ENCODE measurements at regions not wholly inside any gene's neighbourhood (a gene's known extent, or its start where the extent isn't known, plus 50 kb on each side); places are given as distances from the start of the nearest gene placed in this dataset.
"Not testable (repeated sequence)": the region's sequence is repeated elsewhere in the genome, so short reads cannot be mapped to it uniquely, and the experiment has no call there.

DNA sequence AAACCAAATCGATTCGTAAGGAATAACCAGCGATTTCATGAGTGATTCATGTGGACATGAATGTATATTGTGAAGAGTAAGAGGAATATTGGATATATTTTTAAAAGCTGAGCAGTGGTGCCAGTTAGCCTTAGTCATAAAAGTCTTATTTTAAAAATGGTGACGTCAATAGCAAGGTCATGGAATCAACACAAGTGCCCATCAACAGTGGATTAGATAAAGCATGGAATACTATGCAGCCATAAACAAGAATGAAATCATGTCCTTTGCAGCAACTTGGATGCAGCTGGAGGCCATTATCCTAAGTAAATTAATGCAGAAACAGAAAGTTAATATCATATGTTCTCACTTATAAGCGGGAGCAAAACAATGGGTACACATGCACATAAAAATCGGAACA, 89.0 kb upstream of the STOX2 start:
- DNase-seq (ENCODE audit: low read depth in 2 of 2): no peak

DNA sequence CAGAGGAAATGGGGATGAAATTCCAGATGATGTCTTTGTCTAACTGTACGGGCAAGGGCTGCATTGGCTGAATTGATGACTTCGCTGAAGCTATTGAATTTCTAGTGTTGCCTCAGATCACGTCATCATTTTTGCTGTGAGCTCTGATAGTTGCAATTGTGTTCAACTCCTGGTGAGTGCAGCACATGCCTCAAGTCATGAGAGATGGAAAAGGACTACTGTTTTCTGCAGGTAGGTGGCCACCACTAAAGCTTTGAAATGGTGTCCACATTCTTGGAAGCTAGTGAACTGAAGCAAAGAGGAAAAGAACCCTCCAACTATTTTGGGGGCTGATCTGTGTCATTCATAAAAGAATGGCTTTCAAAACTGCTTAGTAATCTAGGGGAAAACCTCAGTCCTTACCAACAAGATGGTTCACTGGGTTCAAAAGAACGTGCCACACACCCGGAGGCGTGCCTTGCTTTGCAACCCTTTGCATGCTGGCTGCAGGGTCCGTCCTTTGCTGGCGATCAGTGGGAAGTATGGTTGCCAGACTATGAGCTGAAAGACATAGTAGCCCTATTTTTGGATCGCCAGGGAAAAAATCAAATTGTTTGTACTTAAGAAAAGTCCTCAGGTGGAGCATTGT, 88.1 kb upstream of the STOX2 start:
- DNase-seq (ENCODE audit: low read depth in 2 of 2): no peak

DNA sequence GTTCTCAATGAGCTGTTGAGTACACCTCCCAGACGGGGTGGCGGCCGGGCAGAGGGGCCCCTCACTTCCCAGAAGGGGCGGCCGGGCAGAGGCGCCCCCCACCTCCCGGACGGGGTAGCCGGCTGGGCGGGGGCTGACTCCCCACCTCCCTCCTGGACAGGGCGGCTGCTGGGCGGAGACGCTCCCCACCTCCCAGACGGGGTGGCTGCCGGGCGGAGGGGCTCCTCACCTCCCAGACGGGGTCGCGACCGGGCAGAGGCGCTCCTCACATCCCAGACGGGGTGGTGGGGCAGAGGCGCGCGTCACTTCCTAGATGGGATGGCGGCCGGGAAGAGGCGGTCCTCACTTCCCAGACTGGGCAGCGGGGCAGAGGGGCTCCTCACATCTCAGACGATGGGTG, 86.5 kb upstream of the STOX2 start:
- DNase-seq (ENCODE audit: low read depth in 2 of 2): not testable (repeated sequence)

DNA sequence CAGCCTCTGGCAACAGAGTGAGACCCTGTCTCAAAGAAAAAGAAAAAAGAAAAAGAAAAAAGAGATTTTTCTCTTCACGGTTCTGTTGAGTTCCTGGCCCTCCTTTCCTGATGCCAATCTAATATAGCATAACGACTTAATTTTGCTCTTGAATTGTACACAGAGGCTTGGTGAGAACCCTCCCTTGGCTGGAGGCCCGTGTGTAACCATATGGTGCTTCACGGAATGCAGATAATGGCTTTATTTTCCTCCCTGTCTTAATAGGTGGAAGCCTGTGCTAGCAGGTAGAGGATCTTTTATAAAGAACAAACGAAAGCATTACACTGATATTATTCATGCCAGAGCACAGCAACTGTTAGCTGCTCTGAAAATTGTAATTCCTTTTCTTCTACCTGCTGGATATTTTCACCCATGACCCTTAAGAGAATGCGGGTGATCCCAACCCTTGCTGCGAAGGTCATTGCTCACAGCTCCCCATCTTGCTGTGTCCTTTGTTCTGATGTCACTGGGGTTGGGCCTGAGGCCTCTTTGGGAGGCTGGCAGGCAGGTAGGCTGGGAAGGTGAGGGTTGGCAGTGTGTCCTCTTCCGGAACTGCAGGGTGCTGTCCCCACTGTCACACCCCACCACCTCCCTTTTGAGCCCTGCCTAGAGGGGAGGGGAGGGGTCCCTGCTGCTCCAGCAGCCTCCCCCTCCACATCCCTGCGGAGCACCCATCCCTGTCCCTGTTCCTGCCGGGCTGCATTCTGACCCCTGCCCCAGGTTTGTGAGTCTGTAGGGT, 83.8 kb upstream of the STOX2 start:
- DNase-seq (ENCODE audit: low read depth in 2 of 2): no peak

DNA sequence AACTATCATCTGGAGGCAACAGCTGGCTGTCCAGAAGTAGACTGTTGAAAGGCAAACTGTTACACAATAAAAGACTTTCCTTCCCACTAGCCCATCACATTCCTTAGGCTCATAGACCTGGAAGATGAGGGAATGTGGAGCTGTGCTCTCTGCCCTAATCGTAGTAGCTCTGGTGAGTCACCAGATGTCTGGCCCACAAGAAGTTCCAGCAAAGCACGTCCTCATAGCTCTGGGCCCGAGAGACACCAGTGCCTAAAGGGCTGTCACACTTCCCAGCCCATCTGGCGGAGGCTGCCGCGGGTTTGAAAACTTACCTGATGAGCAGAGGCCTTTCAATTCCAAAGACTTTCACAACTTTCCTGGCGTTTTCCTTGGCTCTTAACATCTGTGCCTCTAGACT, 81.7 kb upstream of the STOX2 start:
- no peak for DNase-seq (ENCODE audit: low read depth in 2 of 2)

DNA sequence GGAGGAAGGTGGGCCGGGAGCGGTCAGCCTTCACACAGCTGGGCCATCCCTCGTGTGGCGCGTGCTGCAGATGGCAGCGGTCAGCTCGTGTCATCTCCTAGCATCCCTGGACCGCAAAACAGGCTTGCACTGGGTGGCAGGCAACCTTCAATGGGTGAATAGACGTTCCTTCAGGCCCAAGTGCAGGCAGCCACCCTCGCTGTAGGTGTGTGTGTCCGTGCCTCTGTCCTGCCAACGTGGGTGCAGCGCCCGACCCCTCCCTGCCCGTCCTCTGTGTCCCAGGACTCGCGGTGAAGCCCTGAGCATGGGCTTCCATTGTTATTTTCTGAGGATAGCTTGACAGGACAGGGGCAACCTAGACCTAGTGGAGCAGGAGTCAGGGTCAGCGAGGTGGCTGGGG, 79.8 kb upstream of the STOX2 start:
- no peak for DNase-seq (ENCODE audit: low read depth in 2 of 2)

DNA sequence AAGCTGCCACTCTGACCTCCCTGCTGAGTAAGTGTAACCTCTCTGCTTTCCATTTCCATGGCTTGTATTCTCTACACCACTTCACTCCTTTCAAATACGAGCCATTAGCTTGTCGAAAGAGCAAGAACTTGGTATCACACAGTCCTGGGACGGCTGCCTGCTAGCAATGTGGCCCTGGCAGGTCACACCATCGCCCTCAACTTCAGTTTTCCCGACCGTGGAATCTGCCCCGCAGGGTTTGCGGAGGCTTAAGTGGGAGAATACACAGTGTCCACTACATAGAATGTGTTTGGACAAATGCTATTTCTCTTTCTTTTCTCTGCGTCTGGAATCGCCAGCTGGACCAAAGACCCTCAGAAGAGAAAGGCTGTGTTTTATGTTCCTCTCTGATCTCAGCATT, 78.6 kb upstream of the STOX2 start:
- DNase-seq (ENCODE audit: low read depth in 2 of 2): no peak

DNA sequence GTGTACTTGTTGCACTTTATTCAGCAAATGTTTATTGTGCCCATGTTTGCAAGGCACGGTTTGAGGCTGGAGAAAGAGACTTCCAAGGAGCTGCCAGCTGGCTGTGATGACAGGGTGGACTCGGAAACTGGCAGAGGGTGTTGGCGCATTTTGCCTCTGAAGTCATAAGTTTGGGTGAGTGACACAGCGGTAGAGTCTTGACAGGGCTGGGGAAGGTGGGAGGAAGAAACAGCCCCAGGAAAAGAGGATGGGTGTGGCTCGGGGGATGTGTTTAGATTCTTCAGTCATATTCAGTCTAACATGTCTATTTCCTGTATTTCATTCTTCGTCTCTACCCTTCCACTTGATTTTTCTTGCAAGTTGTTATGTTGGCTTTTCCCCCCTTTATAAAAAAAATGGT, 77.0 kb upstream of the STOX2 start:
- DNase-seq (ENCODE audit: low read depth in 2 of 2): no peak

DNA sequence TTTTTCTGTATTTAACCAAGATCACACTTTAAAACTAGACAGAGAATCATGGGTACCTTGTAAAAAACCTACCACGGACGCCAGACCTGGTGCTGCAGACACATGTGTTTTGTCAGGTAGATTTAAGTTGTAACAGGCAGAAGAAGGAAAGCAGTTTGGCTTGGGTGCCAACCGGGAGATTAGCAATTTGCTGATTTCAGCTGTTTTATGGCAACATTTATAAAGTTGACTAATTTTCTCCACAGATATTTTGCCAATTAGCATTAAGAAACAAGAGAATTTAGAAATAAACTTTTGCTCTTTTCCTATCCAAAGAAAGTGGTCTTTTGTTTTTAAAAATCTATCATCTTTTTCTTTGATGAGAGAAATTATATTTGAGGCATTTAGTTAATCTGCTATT, 76.3 kb upstream of the STOX2 start:
- DNase-seq (ENCODE audit: low read depth in 2 of 2): no peak

DNA sequence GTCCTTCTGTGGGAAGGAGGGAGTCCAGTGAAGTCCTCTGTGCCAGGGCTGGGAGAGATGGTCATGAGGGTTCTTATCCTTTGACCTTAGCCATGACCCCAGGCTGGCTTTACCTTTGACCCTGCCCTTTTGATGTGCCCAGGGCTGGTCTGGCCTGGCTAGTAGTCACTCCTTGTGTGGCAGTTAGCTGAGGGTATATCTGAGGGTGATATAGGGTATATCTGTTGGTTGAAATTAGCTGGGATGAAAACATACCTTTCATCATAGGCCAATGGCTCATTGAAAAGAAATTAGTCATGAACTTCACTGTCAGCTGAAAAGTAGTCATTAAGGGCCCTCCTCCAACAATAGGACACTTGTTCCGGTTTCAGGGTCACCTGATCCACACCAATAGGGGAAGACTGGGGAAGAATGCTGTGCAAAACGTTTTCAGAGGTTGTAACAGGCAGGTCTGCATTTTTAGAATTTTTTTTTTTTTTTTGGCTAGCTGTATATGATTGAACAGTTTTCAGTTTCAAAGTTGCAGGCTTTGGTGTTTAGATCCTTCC, 74.6 kb upstream of the STOX2 start:
- no peak for DNase-seq (ENCODE audit: low read depth in 2 of 2)

DNA sequence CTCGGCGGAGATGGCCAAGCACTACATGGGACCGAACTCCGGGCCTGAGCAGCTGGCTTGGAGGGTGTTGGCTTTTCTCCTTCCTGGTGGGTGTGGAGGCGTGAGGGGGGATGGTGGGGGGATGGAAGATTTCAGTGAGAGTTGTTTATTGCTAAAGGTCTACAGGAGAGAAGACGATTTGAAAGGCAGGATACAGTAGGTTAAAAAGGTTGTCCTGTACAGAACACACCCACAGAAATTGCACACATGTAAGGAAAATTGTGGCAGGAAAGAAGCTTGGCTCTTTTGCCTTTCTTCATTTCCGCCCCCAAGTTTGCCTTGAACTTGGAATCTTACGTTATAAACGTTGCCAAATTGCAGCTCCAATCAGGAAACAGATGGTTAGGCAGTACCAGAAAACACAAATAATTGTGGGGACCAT, 74.1 kb upstream of the STOX2 start:
- no peak for DNase-seq (ENCODE audit: low read depth in 2 of 2)

DNA sequence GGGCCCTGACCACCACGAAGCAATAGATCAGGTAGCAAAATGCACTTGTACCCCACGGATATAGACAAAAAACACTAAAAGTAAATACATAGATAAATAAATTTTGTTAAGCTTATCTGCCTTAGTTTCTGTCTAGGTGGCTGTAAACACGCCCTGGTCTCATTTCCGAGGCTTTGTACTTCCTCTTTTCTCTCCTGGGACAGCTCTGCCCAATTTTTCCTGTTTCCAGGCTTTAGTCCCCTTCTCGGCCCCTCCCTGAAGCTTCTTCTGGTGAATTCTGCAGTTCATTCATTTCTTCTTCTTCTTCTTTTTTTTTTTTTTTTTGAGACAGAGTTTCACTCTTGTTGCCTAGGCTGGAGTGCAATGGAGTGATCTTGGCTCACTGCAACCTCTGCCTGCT, 73.4 kb upstream of the STOX2 start:
- DNase-seq (ENCODE audit: low read depth in 2 of 2): no peak

DNA sequence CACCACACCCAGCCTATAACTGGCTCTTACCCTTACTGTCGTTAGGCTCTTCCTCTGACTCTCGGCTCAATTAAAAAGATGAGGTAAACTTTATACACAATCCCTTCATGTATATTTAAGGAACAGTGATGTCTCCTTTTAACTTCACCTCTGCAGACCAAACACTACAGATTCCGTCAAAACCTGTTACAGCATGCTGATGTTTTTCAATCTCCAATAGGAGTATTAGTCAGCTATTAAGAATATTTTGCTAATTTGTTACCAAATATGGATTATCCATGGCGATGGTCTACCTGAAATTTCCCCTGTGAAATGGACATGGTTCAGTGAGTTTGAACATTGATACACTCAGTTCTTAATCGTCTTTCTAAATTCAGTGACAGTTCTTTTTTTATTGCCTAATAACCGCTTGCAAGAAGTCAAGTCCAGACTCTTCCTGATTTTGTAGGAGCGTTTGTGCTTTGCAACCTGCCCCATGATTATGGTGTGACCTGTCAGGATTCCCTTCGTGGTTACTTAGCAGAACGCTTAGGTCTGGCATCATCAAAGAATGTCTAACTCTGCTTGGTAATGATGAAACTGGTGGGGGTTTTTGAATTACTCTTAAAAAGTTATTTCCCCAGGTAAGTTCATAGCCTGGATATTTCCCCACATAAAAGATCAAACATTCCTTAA, 72.2 kb upstream of the STOX2 start:
- DNase-seq (ENCODE audit: low read depth in 2 of 2): no peak

DNA sequence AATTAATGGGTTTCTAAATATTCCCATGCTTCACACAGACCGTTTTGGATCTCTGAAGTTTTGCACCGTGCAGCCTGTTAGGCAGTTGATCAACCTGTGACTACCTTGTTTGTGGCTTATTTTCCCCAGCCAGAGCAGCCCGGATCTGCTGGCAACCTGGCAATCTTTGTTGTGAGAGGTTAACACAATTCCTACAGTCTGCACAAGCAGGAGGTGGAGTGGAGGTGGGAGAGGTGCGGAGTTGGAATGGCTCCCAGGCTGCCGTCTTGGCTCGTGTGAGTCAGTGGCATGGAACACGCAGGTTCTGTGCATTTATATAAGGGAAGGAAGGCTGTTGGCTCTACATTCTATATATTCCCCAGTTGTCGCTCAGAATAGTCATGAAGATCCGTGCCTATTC, 70.9 kb upstream of the STOX2 start:
- DNase-seq (ENCODE audit: low read depth in 2 of 2): no peak

DNA sequence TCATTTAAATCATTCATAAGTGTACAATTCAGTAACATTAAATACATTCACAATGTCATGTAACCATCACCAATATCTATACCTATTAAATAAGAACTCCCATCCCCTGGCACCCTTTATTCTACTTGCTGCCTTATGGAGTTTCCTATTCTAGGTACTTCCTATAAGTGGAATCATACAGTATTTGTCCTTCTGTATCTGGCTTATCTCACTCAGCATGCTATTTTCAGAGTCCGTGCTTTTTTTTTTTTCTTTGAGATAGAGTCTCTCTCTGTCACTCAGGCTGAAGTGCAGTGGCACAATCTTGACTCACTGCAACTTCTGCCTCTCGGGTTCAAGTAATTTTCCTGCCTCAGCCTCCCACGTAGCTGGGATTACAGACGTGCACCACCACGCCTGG, 67.9 kb upstream of the STOX2 start:
- no peak for DNase-seq (ENCODE audit: low read depth in 2 of 2)

DNA sequence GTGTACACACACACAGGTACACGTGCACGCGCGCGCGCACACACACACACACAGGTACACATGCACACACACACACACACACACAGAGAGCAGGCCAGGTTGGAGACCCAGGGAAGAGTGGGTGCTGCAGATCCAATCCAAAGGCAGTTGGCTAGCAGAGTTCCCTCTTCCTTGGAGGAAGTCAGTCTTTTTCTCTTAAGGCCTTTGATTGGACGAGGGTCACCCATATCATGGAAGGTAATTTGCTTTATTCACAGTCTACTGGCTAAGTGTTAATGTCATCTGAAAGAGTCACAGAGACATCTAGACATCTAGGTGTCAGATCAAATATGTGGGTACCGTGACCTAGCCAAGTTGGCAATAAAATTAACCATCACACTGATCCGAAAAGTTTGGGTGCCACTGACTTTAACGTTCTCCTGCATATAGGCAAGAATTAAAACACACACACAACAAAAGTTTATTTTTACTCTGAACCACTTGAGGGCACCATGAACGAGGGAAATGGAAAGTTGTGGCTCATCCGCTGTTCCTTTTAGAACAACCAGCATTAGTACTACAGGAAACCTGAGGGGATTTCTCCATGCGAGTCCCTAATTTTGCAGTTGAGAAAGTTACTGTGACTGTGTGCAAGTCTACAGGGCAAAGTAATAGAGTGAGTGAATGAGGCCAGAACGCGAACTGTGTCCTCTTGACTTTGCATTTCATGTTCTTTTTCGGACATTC, 66.0 kb upstream of the STOX2 start:
- DNase-seq (ENCODE audit: low read depth in 2 of 2): no peak

DNA sequence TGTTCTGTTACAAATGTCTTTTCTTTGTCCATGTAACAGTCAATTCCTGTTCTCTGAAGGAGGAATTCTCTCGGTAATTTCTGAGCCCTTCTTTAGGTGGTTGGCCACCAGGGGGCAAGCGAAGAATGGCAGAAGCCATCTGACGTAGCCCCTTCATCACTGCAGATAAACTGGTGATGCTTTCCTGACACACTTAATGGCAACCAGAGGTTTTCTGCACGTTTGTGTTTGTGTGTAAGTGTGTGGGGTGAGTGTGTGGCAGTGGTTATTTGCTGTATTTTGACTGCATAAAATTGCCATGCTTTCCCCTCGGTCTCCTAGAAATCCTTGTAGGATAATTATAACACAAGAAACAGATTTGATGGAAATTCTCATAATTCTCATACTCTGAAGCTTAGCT, 64.8 kb upstream of the STOX2 start:
- peak in 1 of 2 donors; percentile 17 for DNase-seq (ENCODE audit: low read depth in 2 of 2)

DNA sequence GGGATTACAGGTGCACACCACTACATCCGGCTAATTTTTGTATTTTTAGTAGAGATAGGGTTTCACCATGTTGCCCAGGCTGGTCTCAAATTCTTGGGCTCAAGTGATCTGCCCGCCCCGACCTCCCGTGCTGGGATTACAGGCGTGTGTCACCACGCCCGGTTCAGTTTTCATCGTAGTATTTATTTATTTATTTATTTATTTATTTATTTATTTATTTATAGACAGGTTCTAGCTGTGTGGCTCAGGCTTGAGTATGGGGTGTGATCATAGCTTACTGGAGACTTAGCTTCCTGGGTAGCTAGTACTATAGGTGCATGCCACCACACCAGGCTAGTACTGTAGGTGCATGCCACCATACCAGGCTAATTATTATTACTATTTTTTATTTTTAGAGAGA, 64.1 kb upstream of the STOX2 start:
- no peak for DNase-seq (ENCODE audit: low read depth in 2 of 2)

DNA sequence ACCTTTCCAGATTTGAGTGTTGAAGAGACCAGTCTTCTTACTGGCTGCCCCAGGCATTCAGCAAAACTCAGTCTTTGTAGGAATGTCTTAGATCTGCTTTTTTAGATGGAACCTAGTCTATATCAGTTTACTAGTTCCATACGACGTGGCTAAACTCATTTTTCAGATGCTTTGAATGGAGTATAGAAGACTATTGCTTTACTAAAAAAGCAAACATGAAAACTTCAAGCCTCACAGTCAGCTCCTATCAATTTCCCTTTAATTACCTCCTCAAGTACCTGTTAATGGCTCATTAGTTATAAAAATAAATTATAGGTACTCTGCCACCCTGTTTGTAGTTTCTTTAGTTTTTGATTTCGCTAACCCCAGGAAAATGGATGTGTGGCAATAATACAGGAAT, 63.0 kb upstream of the STOX2 start:
- no peak for DNase-seq (ENCODE audit: low read depth in 2 of 2)

DNA sequence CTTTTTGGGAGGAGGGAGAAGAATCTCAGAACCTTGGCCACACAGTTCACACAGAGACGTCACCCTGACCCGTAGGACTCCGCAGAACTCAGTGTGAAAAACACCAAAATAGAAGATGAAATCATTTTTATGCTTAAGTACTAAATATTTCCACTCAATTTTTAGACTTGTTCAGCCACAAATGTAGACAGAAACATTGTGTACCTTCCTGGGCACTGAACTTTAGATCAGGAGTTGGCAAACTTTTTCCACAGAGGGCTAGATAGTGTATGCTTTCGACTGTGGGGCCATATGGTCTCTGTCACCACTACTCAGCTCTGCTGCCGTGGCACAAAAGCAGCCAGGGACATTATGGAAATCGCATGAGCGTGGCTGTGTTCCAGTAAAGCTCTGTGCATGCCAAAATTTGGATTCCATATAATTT, 61.8 kb upstream of the STOX2 start:
- DNase-seq (ENCODE audit: low read depth in 2 of 2): no peak

DNA sequence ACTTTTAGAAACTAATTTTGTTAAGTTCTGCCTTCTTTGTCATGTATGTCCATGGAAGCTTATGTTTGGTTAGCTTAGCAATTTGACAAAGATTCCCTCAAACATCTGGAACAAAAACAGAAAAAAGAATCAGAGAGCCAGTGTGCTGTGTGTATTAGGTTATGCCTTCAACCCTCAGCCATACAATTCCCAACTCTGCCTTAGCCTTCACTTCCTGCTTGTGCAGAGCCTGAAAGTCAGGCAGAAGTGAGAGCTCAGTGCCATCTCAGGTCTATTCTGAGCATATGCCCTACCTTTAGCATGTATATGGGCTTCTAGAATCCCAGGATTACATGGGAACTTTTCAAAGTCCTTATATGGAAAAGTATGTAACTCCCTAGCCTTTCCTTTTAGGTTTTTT, 58.2 kb upstream of the STOX2 start:
- no peak for DNase-seq (ENCODE audit: low read depth in 2 of 2)

DNA sequence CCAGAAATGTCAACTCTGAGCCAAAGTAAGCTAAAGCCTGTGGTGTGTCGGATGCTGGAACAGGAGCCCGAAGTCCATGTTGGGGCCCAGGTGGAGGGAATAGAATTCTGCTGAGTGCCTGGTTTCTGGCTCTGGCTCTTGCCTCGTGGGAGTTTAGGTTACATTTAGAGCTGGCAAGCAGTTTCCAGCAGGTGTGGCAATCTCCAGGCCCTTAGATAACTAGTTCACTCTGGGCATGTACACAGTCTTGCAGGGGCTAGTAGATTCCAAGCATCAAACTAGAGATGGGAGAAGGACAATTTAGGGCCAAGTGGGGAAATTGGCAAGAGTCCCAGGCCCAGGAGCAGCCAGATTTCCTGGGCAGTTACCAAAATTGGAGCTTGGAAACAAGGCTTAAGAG, 56.3 kb upstream of the STOX2 start:
- no peak for DNase-seq (ENCODE audit: low read depth in 2 of 2)

All from stimulated activated CD8-positive, alpha-beta memory T cell treated with anti-CD3 and anti-CD28 coated beads, Interleukin-15, amount 100 ng/mL, for 4 hours (primary cell).